ENCODE measurements at regions not wholly inside any gene's neighbourhood (a gene's known extent, or its start where the extent isn't known, plus 50 kb on each side); places are given as distances from the start of the nearest gene placed in this dataset.

DNA sequence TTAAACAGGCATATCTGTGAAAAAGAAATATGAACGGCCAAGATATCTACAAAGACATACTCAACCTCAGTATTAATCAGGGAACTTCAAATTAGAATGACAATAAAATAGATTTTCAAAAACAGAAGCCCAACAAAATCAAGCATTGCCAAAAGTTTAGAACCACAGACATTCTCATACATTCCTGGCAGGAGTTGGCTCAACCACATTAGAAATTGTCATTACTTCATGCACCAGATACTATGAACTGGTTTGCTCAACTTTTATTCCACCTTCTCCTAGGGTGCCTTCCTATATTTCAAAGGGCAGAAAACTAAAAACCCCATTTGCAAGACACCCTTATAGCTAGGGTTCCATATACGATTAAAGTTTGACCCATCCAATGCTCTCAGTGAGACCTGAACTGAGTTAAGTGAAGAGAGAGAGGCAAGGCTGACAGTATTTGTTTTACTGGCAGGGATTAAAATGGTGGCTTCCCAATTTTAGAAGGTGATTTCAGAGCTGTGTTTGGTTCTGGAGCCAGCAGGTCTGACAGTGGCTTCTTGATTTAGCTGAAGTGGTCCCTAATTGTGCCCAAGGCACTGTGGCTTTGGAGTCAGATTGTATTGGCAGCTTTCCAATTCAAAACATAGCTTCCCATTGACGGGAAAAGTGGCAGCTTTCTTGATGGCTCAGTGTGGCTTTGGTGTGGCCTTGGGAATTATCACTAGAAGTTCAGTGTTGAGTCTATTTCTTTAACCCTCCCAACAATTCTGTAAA, 77.1 kb upstream of the CDYL start:
- ChIA-PET POLR2A (no interaction called here), CTCF (no interaction called here)
- no peak for ATAC-seq
- no peaks in the 10 kb centered on the region for H3K4me1 Mint-ChIP-seq (ENCODE audit: low read depth)
- H3K4me3 Mint-ChIP-seq = no peak overlapping the region
- no peak overlapping the region for H3K27ac Mint-ChIP-seq
- peaks cover 5% of the 10 kb centered on the region for H3K27me3 Mint-ChIP-seq (ENCODE audit: low read depth)
- H3K9me3 Mint-ChIP-seq (ENCODE audit: insufficient read depth) = no peaks in the 10 kb centered on the region
- no peaks in the 10 kb centered on the region for H3K36me3 Mint-ChIP-seq (ENCODE audit: low read depth)
- no peak for DNase-seq

DNA sequence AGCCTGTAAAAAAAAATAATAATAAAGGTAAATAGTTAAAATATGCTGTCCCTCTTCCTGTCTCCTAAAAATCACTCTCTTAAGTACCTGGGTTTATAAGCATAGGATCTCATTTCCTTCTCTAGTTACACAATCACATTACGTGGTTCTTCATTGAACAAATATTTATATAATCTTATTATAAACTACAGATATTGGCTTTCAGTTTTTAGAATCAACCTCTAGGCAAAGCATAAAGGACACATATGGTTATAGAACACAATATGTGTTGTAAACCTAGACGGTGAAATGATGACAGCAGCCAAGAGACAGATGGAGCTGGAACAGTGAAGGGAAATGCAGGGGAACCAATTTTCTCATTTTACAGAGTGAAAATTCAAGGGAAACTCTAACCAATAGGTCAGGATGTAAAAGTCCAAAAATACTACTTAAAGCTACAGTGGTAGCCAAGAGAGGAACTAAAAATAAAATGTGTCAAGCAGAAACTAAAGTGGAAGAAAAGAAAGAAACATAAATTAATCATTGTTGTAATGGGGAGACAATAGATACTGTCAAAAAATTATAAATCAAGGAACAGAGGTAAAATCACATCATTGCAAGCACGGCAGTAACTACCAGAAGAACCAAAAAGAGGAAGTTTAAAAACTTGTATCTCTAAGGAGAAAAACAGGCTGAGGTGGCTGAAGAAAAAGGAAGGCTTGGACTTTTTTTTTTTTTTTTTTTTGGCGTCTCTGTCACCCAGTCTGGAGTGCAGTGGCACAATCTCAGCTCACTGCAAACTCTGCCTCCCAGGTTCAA, 82.8 kb upstream of the CDYL start:
- H3K4me1 Mint-ChIP-seq (ENCODE audit: low read depth) = no peaks in the 10 kb centered on the region
- CTCF ChIA-PET = no interaction called here

DNA sequence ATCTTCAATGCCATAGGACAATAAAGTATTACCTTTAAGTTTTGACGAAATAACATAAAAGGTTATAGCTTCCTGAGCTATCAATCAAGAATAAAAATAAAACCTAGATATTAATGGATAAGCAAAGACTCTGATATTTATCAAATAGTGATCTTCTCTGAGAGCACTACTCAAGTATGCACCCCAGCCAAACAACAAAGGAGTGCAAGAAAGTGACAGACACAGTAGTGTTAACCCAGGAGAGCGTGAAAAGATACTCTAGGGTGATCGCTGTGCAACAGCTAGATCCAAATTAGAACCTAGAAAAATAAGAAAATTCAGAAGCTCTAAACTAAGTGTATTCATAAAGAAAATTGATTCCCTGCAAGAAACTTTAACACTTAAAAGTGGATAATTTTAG, 83.5 kb upstream of the CDYL start:
- ATAC-seq (no peak), DNase-seq (no peak)
- Mint-ChIP-seq H3K27ac (no peak overlapping the region), H3K4me1 (ENCODE audit: low read depth) (no peaks in the 10 kb centered on the region), H3K9me3 (ENCODE audit: insufficient read depth) (no peaks in the 10 kb centered on the region), H3K36me3 (ENCODE audit: low read depth) (no peaks in the 10 kb centered on the region), H3K27me3 (ENCODE audit: low read depth) (peaks cover 5% of the 10 kb centered on the region), H3K4me3 (no peak overlapping the region)
- CTCF ChIA-PET = no interaction called here
- POLR2A ChIA-PET = no interaction called here

More for the DNA sequence above, 82.8 kb upstream of the CDYL start:
- no peak overlapping the region for H3K27ac Mint-ChIP-seq
- DNase-seq (no peak), ATAC-seq (no peak)
- H3K4me3 Mint-ChIP-seq = no peak overlapping the region
- POLR2A ChIA-PET = no interaction called here
- H3K9me3 Mint-ChIP-seq (ENCODE audit: insufficient read depth) = no peaks in the 10 kb centered on the region
- H3K27me3 Mint-ChIP-seq (ENCODE audit: low read depth) = peaks cover 5% of the 10 kb centered on the region
- H3K36me3 Mint-ChIP-seq (ENCODE audit: low read depth) = no peaks in the 10 kb centered on the region

DNA sequence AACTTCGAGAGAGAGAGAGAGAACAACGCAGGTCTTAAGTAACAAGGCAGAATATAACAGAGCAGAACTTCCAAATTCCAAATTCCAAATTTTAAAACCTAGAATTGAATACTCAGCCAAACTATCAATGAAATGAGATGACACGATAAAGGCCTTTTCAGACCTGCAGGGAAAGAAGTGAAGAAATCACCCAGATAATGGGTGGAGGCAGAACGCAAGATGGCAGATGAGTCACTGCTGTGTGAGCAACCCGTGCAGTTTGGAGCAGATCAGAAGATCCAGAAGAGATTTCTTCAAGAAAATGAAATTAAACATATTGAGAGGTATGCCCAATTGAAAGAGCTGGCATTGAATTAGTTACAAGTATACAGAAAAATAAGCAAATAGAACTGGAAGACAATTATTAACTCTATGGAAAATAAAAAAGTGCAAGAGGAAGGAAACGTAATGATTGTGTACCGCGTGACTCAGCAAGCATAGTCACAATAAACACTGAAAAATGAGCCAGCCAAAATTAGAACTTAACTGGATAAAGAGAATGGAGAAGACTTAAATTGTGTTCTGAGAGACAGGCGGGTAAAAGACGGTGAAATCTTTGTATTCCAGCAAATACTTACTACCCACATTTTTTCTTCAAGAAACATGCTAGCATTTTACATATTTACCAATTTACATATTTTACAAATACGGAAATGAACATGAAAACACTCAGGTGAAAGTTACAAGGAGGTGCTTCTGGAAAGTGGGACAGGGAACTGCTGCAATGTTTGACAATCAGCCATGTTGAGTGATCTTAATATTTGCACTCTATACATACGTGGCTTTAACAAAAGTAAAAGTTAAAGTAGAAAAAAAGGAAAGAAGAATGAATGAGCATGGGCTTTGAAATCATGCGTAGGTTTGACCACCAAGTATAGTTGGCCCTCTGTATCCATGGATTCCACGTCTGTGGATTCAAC, 87.9 kb upstream of the CDYL start:
- Mint-ChIP-seq H3K9me3 (ENCODE audit: insufficient read depth) (no peaks in the 10 kb centered on the region), H3K36me3 (ENCODE audit: low read depth) (no peaks in the 10 kb centered on the region), H3K27ac (no peak overlapping the region), H3K4me3 (no peak overlapping the region), H3K27me3 (ENCODE audit: low read depth) (peaks cover 3% of the 10 kb centered on the region), H3K4me1 (ENCODE audit: low read depth) (no peaks in the 10 kb centered on the region)
- ATAC-seq = no peak
- no peak for DNase-seq
- ChIA-PET CTCF (no interaction called here), POLR2A (no interaction called here)

DNA sequence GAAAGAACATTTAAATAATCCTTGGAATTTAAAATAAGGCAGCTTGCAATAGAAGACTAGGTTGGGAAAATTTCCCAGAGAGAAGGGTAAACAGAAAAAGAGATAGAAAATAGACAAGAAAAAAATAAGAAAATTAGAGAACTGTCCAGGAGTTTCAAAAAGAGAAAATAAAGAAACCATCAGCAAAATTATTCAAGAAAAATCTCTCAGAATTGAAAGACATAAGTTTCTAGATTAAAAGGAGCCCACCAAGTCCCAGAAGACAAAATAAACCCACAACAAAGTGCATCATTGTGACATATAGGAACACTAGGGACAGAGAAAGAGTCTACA, 88.6 kb upstream of the CDYL start:
- POLR2A ChIA-PET = no interaction called here
- H3K4me1 Mint-ChIP-seq (ENCODE audit: low read depth) = no peaks in the 10 kb centered on the region
- H3K27ac Mint-ChIP-seq = no peak overlapping the region

DNA sequence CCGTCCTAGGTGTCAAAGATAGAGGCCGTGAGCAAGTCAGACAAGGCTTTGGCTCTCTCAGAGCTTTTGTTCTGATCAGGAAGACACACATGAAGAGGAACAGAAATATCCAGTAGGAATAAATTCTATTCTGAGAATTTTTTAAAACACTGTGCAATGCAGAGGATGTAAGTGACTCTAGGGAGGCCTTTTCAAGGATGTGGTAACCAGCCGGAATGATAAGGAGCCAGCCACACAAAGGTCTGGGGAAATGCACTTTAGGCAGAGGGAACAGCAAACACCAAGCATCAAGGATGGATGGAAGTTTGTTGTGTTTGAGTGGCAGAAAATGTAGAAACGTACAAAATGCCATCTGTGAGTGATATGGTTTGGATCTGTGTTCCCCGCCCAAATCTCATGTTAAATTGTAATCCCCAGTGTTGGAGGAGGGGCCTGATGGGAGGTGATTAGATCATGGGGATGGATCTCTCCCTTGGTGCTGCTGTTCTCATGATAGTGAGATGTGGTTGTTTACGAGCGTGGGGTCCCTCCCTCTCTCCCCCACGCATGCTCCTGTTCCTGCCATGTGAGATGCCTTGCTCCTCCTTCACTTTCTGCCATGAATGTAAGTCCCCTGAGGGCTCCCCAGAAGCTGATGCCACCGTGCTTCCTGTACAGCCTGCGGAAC, 93.6 kb upstream of the CDYL start:
- no peaks in the 10 kb centered on the region for H3K36me3 Mint-ChIP-seq (ENCODE audit: low read depth)
- ATAC-seq (no peak), DNase-seq (no peak)
- H3K9me3 Mint-ChIP-seq (ENCODE audit: insufficient read depth) = no peaks in the 10 kb centered on the region
- H3K27me3 Mint-ChIP-seq (ENCODE audit: low read depth) = peaks cover 3% of the 10 kb centered on the region
- no peaks in the 10 kb centered on the region for H3K4me1 Mint-ChIP-seq (ENCODE audit: low read depth)
- POLR2A ChIA-PET = no interaction called here
- CTCF ChIA-PET = no interaction called here
- no peak overlapping the region for H3K27ac Mint-ChIP-seq
- H3K4me3 Mint-ChIP-seq = no peak overlapping the region

More for the DNA sequence above, 88.6 kb upstream of the CDYL start:
- H3K27me3 Mint-ChIP-seq (ENCODE audit: low read depth) = peaks cover 3% of the 10 kb centered on the region
- H3K36me3 Mint-ChIP-seq (ENCODE audit: low read depth) = no peaks in the 10 kb centered on the region
- H3K9me3 Mint-ChIP-seq (ENCODE audit: insufficient read depth) = no peaks in the 10 kb centered on the region
- H3K4me3 Mint-ChIP-seq = no peak overlapping the region
- CTCF ChIA-PET = no interaction called here
- no peak for ATAC-seq
- no peak for DNase-seq

DNA sequence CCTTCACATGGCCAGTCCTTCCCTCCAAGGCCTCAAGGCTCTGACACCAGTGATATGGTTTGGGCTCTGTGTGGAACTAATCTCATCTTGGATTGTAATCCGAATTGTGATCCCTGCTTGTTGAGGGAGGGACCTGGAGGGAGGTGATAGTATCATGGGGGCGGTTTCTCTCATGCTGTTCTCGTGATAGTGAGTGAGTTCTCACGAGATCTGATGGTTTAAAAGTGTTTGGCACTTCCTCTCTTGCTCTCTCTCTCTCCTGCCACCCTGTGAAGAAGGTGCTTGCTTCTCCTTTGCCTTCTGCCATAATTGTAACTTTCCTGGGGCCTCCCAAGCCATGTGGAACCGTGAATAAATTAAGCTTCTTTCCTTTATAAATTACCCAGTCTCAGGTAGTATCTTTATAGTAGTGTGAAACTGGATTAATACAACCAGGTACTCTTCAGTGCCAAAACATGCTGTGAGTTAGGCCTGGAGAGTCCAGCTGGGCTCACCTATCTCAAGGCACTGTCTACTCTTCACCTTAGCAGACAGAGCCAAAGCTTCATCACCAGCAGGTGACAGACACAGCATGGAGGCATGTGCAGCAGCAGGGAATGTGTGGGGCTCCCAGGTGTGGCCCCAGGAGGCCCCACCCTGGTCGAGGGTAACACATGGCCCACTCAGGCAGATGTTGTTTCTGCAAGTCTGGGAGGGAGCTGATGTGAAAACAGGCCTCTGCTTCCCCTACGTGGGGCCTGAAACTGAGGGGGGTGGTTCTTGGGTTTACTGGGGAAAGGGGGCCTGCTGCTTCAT, 97.5 kb upstream of the CDYL start:
- ATAC-seq (no peak), DNase-seq (no peak)
- H3K27ac Mint-ChIP-seq = no peak overlapping the region
- no peaks in the 10 kb centered on the region for H3K9me3 Mint-ChIP-seq (ENCODE audit: insufficient read depth)
- ChIA-PET CTCF (no interaction called here), POLR2A (no interaction called here)
- no peaks in the 10 kb centered on the region for H3K36me3 Mint-ChIP-seq (ENCODE audit: low read depth)
- no peak overlapping the region for H3K4me3 Mint-ChIP-seq
- no peaks in the 10 kb centered on the region for H3K27me3 Mint-ChIP-seq (ENCODE audit: low read depth)
- H3K4me1 Mint-ChIP-seq (ENCODE audit: low read depth) = no peaks in the 10 kb centered on the region

DNA sequence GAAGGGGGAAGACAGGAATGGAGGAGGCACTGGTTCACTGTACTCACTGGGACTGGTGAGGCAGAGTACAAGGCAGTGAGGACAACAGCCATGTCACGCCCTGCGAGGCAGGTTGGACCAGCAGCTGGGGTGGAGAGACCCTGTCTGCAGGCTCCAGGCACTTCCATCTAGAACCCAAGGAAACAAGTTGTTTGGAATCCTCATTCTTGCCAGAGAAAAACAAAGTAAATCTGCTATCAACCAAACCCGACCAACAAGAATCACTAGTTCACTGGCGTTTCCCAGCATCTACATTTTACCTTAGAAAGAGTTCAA, 98.5 kb upstream of the CDYL start:
- Mint-ChIP-seq H3K4me1 (ENCODE audit: low read depth) (no peaks in the 10 kb centered on the region), H3K9me3 (ENCODE audit: insufficient read depth) (no peaks in the 10 kb centered on the region), H3K27ac (no peak overlapping the region), H3K27me3 (ENCODE audit: low read depth) (no peaks in the 10 kb centered on the region), H3K4me3 (no peak overlapping the region), H3K36me3 (ENCODE audit: low read depth) (no peaks in the 10 kb centered on the region)
- ATAC-seq (no peak), DNase-seq (no peak)
- ChIA-PET CTCF (no interaction called here), POLR2A (no interaction called here)

DNA sequence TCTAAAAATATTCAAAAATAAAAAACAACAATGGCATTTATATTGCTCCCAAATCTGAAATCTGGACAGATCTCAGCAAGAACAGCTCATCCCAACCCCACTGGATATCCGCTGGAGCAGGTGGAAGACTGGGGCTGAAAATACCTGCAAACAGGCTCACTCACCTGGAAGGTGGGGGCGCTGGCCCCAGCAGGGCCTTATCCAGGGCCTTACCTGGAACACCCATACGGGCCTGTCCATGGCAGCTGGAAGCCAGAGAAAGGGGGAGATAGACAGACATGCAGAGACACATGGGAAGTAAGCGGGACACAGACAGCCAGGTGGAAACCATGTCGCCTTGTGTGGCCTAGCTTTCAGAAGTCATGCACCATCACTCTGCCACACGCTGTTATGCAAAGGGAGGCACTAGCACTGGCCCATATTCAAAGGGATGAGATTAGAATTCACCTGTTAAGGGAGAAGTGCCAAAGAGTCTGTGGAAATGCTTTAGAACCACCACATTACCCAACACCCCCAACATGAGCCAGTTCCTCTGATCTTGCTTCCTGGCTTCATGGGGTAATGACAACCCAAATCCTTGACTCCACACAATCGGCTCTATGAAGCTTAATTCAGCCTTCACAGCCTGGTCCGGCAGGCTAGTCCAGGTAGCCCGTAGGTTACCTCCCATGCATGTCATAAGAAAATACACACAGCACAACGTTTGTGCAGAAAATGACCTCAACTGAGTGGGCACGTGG, 99.0 kb upstream of the CDYL start:
- H3K9me3 Mint-ChIP-seq (ENCODE audit: insufficient read depth) = no peaks in the 10 kb centered on the region
- CTCF ChIA-PET = no interaction called here
- no peaks in the 10 kb centered on the region for H3K27me3 Mint-ChIP-seq (ENCODE audit: low read depth)
- no peaks in the 10 kb centered on the region for H3K4me1 Mint-ChIP-seq (ENCODE audit: low read depth)
- H3K36me3 Mint-ChIP-seq (ENCODE audit: low read depth) = no peaks in the 10 kb centered on the region
- DNase-seq (no peak), ATAC-seq (no peak)
- no peak overlapping the region for H3K4me3 Mint-ChIP-seq
- POLR2A ChIA-PET = no interaction called here
- no peak overlapping the region for H3K27ac Mint-ChIP-seq

DNA sequence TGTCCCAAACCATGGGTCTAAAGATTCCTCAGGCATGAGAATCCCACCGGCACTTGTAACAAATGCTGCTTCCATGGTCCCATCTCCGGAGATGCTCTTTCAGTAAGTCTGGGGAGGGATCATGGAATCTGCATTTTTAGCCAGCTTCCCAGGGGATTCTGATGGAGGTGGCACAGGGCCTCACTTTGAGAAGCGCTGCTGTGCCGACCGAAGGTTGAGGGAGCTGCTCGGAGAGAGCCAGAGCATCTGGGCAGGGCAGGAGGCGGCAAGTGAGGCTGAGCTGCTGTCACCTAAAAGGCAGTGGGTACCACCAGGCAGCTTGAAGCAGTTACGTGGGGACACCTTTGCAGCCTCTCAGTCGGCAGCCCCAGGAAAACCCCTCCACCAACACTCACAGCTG, 100.2 kb upstream of the CDYL start:
- DNase-seq (no peak), ATAC-seq (no peak)
- POLR2A ChIA-PET = no interaction called here
- H3K4me1 Mint-ChIP-seq (ENCODE audit: low read depth) = no peaks in the 10 kb centered on the region
- H3K36me3 Mint-ChIP-seq (ENCODE audit: low read depth) = no peaks in the 10 kb centered on the region
- no peak overlapping the region for H3K27ac Mint-ChIP-seq
- CTCF ChIA-PET = no interaction called here
- no peak overlapping the region for H3K4me3 Mint-ChIP-seq
- H3K27me3 Mint-ChIP-seq (ENCODE audit: low read depth) = no peaks in the 10 kb centered on the region
- H3K9me3 Mint-ChIP-seq (ENCODE audit: insufficient read depth) = no peaks in the 10 kb centered on the region

DNA sequence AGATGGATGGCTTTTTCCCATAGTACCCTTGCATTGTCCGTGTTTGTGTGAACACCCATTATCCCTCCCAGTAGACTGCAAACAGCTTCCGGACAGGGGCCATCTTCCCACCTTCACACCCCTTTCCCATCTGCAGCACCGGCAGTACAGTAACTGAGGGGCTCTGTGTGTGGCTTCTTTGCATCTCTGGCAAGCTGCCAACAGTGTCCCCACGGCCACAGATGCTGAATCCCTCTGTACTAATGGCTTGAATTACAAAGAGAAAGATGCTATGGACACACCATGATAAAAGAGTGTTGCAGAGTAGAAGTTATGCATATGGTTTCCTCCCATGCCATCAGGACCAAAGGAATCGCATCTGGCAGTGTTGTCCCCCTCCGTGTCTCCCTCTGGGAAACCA, 101.1 kb upstream of the CDYL start:
- ChIA-PET CTCF (no interaction called here), POLR2A (no interaction called here)
- Mint-ChIP-seq H3K4me3 (no peak overlapping the region), H3K36me3 (ENCODE audit: low read depth) (no peaks in the 10 kb centered on the region), H3K9me3 (ENCODE audit: insufficient read depth) (no peaks in the 10 kb centered on the region), H3K27ac (no peak overlapping the region), H3K27me3 (ENCODE audit: low read depth) (no peaks in the 10 kb centered on the region), H3K4me1 (ENCODE audit: low read depth) (no peaks in the 10 kb centered on the region)
- no peak for ATAC-seq
- no peak for DNase-seq
